Activated T-helper 17 cell treated with anti-CD3 and anti-CD28 coated beads, Interleukin-2, amount 50 U/mL, for 72 hours (primary cell): ENCODE measurements at regions not wholly inside any gene's neighbourhood (a gene's known extent, or its start where the extent isn't known, plus 50 kb on each side); places are given as distances from the start of the nearest gene placed in this dataset.
"Not testable (repeated sequence)": the region's sequence is repeated elsewhere in the genome, so short reads cannot be mapped to it uniquely, and the experiment has no call there.

ENCODE experiments used
- ATAC-seq: fragments of 150-1000 bp; cut with Tn5 transposase; replicated peaks from 2 replicates; pipeline ENCODE4 v1.10.0; 2021; ENCODE audit warnings: mild to moderate bottlenecking, moderate library complexity
- H3K27ac Mint-ChIP-seq: one replicate; pipeline ENCODE4 v1.8.0; 2022; ENCODE audit warnings: mixed read lengths
- H3K27me3 Mint-ChIP-seq: one replicate; pipeline ENCODE4 v1.8.0; 2022; ENCODE audit warnings: mixed read lengths
- H3K36me3 Mint-ChIP-seq: one replicate; pipeline ENCODE4 v1.8.0; 2022; ENCODE audit warnings: low read depth, mild to moderate bottlenecking, mixed read lengths
- H3K4me1 Mint-ChIP-seq: one replicate; pipeline ENCODE4 v1.8.0; 2022; ENCODE audit warnings: mixed read lengths
- H3K4me3 Mint-ChIP-seq: one replicate; pipeline ENCODE4 v1.8.0; 2022; ENCODE audit warnings: mild to moderate bottlenecking, mixed read lengths
- H3K9me3 Mint-ChIP-seq: one replicate; pipeline ENCODE4 v1.8.0; 2022; ENCODE audit warnings: mixed read lengths

GRCh38 chr9:115883467-115884329 is 269.9 kb upstream of the PAPPA start:
- H3K4me3 Mint-ChIP-seq, result no peak overlapping the region
- H3K9me3 Mint-ChIP-seq, result peaks cover 5% of the 10 kb centered on the region
- no peaks in the 10 kb centered on the region for H3K36me3 Mint-ChIP-seq

GRCh38 chr9:115884846-115885245 is 268.7 kb upstream of the PAPPA start:
- Mint-ChIP-seq H3K36me3 (no peaks in the 10 kb centered on the region), H3K9me3 (peaks cover 5% of the 10 kb centered on the region), H3K27ac (no peak overlapping the region), H3K4me3 (no peak overlapping the region), H3K4me1 (no peaks in the 10 kb centered on the region), H3K27me3 (peaks cover 4% of the 10 kb centered on the region)
- ATAC-seq, result no peak

More at GRCh38 chr9:115883467-115884329, 269.9 kb upstream of the PAPPA start:
- Mint-ChIP-seq H3K27ac (no peak overlapping the region), H3K4me1 (no peaks in the 10 kb centered on the region), H3K27me3 (peaks cover 1% of the 10 kb centered on the region)
- ATAC-seq, result no peak

GRCh38 chr9:115888131-115888530 is 265.5 kb upstream of the PAPPA start:
- Mint-ChIP-seq H3K4me3 (no peak overlapping the region), H3K4me1 (no peaks in the 10 kb centered on the region), H3K36me3 (no peaks in the 10 kb centered on the region), H3K27me3 (peaks cover 4% of the 10 kb centered on the region), H3K27ac (no peak overlapping the region), H3K9me3 (no peaks in the 10 kb centered on the region)
- no peak for ATAC-seq

GRCh38 chr9:115891929-115892328 is 261.7 kb upstream of the PAPPA start:
- Mint-ChIP-seq H3K36me3 (no peaks in the 10 kb centered on the region), H3K9me3 (no peaks in the 10 kb centered on the region), H3K27ac (no peak overlapping the region), H3K4me1 (no peaks in the 10 kb centered on the region), H3K27me3 (peaks cover 4% of the 10 kb centered on the region), H3K4me3 (no peak overlapping the region)
- ATAC-seq, result no peak

- not testable (repeated sequence) for H3K27ac Mint-ChIP-seq, H3K4me1 Mint-ChIP-seq, H3K36me3 Mint-ChIP-seq, ATAC-seq, H3K4me3 Mint-ChIP-seq, H3K9me3 Mint-ChIP-seq, H3K27me3 Mint-ChIP-seq
These were observed 255.1 kb upstream of the PAPPA start for GRCh38 chr9:115898478-115898877.

- Mint-ChIP-seq H3K4me1 (no peaks in the 10 kb centered on the region), H3K9me3 (peaks cover 4% of the 10 kb centered on the region), H3K36me3 (no peaks in the 10 kb centered on the region), H3K27ac (no peak overlapping the region), H3K27me3 (no peaks in the 10 kb centered on the region), H3K4me3 (no peak overlapping the region)
- no peak for ATAC-seq
These were observed 252.9 kb upstream of the PAPPA start for GRCh38 chr9:115900698-115901097.

GRCh38 chr9:115910959-115911358 is 242.6 kb upstream of the PAPPA start:
- H3K27ac Mint-ChIP-seq, result no peak overlapping the region
- H3K4me3 Mint-ChIP-seq, result no peak overlapping the region
- H3K9me3 Mint-ChIP-seq, result no peaks in the 10 kb centered on the region
- no peaks in the 10 kb centered on the region for H3K36me3 Mint-ChIP-seq
- ATAC-seq, result no peak
- no peaks in the 10 kb centered on the region for H3K27me3 Mint-ChIP-seq
- H3K4me1 Mint-ChIP-seq, result no peaks in the 10 kb centered on the region

- Mint-ChIP-seq H3K27ac (no peak overlapping the region), H3K27me3 (no peaks in the 10 kb centered on the region), H3K36me3 (no peaks in the 10 kb centered on the region), H3K9me3 (no peaks in the 10 kb centered on the region), H3K4me3 (no peak overlapping the region), H3K4me1 (no peaks in the 10 kb centered on the region)
- no peak for ATAC-seq
These were observed 241.5 kb upstream of the PAPPA start for GRCh38 chr9:115912086-115912485.

GRCh38 chr9:115913696-115914095 is 239.9 kb upstream of the PAPPA start:
- no peaks in the 10 kb centered on the region for H3K9me3 Mint-ChIP-seq
- no peak overlapping the region for H3K4me3 Mint-ChIP-seq

GRCh38 chr9:115914291-115914690 is 239.3 kb upstream of the PAPPA start:
- Mint-ChIP-seq H3K27me3 (no peaks in the 10 kb centered on the region), H3K36me3 (no peaks in the 10 kb centered on the region), H3K9me3 (no peaks in the 10 kb centered on the region), H3K27ac (no peak overlapping the region), H3K4me3 (no peak overlapping the region), H3K4me1 (no peaks in the 10 kb centered on the region)
- ATAC-seq, result no peak

More at GRCh38 chr9:115913696-115914095, 239.9 kb upstream of the PAPPA start:
- Mint-ChIP-seq H3K4me1 (no peaks in the 10 kb centered on the region), H3K27ac (no peak overlapping the region), H3K27me3 (no peaks in the 10 kb centered on the region), H3K36me3 (no peaks in the 10 kb centered on the region)
- no peak for ATAC-seq

GRCh38 chr9:115921301-115921700 is 232.3 kb upstream of the PAPPA start:
- Mint-ChIP-seq H3K9me3 (no peaks in the 10 kb centered on the region), H3K27ac (no peak overlapping the region), H3K36me3 (no peaks in the 10 kb centered on the region), H3K4me3 (no peak overlapping the region), H3K27me3 (no peaks in the 10 kb centered on the region), H3K4me1 (no peaks in the 10 kb centered on the region)
- no peak for ATAC-seq

GRCh38 chr9:115922444-115922843 is 231.1 kb upstream of the PAPPA start:
- Mint-ChIP-seq H3K27me3 (no peaks in the 10 kb centered on the region), H3K4me1 (no peaks in the 10 kb centered on the region), H3K9me3 (no peaks in the 10 kb centered on the region), H3K27ac (no peak overlapping the region), H3K36me3 (no peaks in the 10 kb centered on the region), H3K4me3 (no peak overlapping the region)
- ATAC-seq, result no peak

GRCh38 chr9:115923410-115923809 is 230.2 kb upstream of the PAPPA start:
- no peaks in the 10 kb centered on the region for H3K27me3 Mint-ChIP-seq
- H3K36me3 Mint-ChIP-seq, result no peaks in the 10 kb centered on the region
- no peak overlapping the region for H3K4me3 Mint-ChIP-seq
- ATAC-seq, result no peak
- no peaks in the 10 kb centered on the region for H3K4me1 Mint-ChIP-seq
- no peak overlapping the region for H3K27ac Mint-ChIP-seq
- no peaks in the 10 kb centered on the region for H3K9me3 Mint-ChIP-seq

GRCh38 chr9:115923903-115924668 is 229.5 kb upstream of the PAPPA start:
- ATAC-seq, result no peak
- Mint-ChIP-seq H3K4me1 (no peaks in the 10 kb centered on the region), H3K27me3 (no peaks in the 10 kb centered on the region), H3K4me3 (no peak overlapping the region), H3K9me3 (no peaks in the 10 kb centered on the region), H3K36me3 (no peaks in the 10 kb centered on the region), H3K27ac (no peak overlapping the region)

GRCh38 chr9:115924669-115924987 is 229.0 kb upstream of the PAPPA start:
- H3K9me3 Mint-ChIP-seq, result no peaks in the 10 kb centered on the region
- no peak for ATAC-seq
- no peaks in the 10 kb centered on the region for H3K4me1 Mint-ChIP-seq
- H3K27ac Mint-ChIP-seq, result no peak overlapping the region
- no peaks in the 10 kb centered on the region for H3K36me3 Mint-ChIP-seq
- no peak overlapping the region for H3K4me3 Mint-ChIP-seq
- no peaks in the 10 kb centered on the region for H3K27me3 Mint-ChIP-seq
